WTC11 (cell line): ENCODE measurements at regions not wholly inside any gene's neighbourhood (a gene's known extent, or its start where the extent isn't known, plus 50 kb on each side); places are given as distances from the start of the nearest gene placed in this dataset.

Experiments used
- ATF1 ChIP-seq: sonication (generic); formaldehyde crosslinking; IDR thresholded peaks from 2 replicates; pipeline ENCODE4 v1.8.1; 2023; ENCODE audit warnings: mild to moderate bottlenecking, moderate library complexity, missing genetic modification reagents
- IRF2 ChIP-seq: sonication (generic); formaldehyde crosslinking; IDR thresholded peaks from 2 replicates; pipeline ENCODE4 v1.8.0; 2022; ENCODE audit warnings: low read depth, missing genetic modification reagents, borderline replicate concordance
- JUN ChIP-seq: sonication (generic); formaldehyde crosslinking; IDR thresholded peaks from 2 replicates; pipeline ENCODE4 v1.8.0; 2023; ENCODE audit warnings: mild to moderate bottlenecking, missing genetic modification reagents
- PRRX2 ChIP-seq: fragments of 250-450 bp; sonication (Bioruptor Pico); IDR thresholded peaks from 2 replicates; pipeline ENCODE4 v1.8.0; 2021; ENCODE audit warnings: mild to moderate bottlenecking
- SMAD4 ChIP-seq: sonication (generic); formaldehyde crosslinking; IDR thresholded peaks from 2 replicates; pipeline ENCODE4 v1.8.0; 2022; ENCODE audit warnings: mild to moderate bottlenecking, missing genetic modification reagents
- TCF7 ChIP-seq: sonication (generic); formaldehyde crosslinking; IDR thresholded peaks from 2 replicates; pipeline ENCODE4 v1.8.0; 2022; ENCODE audit warnings: mild to moderate bottlenecking, low read depth, missing genetic modification reagents, moderate library complexity
- TF ChIP-seq, protein P1 (sequence below): sonication (generic); formaldehyde crosslinking; conservative IDR thresholded peaks from 2 replicates; pipeline ENCODE4 v1.8.1; 2023; ENCODE audit warnings: mild to moderate bottlenecking, low read depth, missing genetic modification reagents, moderate library complexity
- TF ChIP-seq, protein P2 (sequence below): fragments of 200-600 bp; IDR thresholded peaks from 2 replicates; pipeline ENCODE4 v1.8.0; 2022; ENCODE audit warnings: antibody characterized with exemption
- TF ChIP-seq, protein P3 (sequence below): sonication (generic); formaldehyde crosslinking; IDR thresholded peaks from 2 replicates; pipeline ENCODE4 v1.8.1; 2023; ENCODE audit warnings: mild to moderate bottlenecking, missing genetic modification reagents
- TF ChIP-seq, protein P4 (sequence below): sonication (generic); formaldehyde crosslinking; IDR thresholded peaks from 2 replicates; pipeline ENCODE4 v1.8.0; 2022; ENCODE audit warnings: mild to moderate bottlenecking, missing genetic modification reagents

DNA sequence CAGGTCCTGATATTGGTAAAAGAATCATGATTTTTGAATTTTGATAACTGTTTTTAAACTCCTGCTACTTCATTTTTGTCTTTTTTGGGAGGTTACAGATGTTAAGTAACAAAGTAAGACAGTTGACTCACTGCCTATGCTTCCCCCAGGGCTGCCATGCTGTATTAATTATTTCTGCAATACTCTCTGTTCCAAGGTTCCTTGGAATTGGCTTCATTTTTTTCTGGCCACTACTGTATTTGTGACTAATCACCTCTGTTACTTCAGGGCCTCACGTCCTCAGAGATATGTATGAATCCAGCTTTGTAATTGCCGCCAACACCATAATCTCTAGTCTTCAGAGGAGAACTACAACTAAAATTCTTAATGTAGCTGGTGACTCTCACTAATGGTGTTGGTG is 1729.3 kb downstream of the C4orf33 start:
- TF ChIP-seq PRRX2 (no peak), JUN (CRISPR knock-in tag) (no peak), ATF1 (CRISPR knock-in tag) (no peak), IRF2 (CRISPR knock-in tag) (no peak), TCF7 (no peak), SMAD4 (no peak)
- TF ChIP-seq, protein P1, sequence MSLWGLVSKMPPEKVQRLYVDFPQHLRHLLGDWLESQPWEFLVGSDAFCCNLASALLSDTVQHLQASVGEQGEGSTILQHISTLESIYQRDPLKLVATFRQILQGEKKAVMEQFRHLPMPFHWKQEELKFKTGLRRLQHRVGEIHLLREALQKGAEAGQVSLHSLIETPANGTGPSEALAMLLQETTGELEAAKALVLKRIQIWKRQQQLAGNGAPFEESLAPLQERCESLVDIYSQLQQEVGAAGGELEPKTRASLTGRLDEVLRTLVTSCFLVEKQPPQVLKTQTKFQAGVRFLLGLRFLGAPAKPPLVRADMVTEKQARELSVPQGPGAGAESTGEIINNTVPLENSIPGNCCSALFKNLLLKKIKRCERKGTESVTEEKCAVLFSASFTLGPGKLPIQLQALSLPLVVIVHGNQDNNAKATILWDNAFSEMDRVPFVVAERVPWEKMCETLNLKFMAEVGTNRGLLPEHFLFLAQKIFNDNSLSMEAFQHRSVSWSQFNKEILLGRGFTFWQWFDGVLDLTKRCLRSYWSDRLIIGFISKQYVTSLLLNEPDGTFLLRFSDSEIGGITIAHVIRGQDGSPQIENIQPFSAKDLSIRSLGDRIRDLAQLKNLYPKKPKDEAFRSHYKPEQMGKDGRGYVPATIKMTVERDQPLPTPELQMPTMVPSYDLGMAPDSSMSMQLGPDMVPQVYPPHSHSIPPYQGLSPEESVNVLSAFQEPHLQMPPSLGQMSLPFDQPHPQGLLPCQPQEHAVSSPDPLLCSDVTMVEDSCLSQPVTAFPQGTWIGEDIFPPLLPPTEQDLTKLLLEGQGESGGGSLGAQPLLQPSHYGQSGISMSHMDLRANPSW (CRISPR knock-in tag) = no peak
- TF ChIP-seq, protein P2, sequence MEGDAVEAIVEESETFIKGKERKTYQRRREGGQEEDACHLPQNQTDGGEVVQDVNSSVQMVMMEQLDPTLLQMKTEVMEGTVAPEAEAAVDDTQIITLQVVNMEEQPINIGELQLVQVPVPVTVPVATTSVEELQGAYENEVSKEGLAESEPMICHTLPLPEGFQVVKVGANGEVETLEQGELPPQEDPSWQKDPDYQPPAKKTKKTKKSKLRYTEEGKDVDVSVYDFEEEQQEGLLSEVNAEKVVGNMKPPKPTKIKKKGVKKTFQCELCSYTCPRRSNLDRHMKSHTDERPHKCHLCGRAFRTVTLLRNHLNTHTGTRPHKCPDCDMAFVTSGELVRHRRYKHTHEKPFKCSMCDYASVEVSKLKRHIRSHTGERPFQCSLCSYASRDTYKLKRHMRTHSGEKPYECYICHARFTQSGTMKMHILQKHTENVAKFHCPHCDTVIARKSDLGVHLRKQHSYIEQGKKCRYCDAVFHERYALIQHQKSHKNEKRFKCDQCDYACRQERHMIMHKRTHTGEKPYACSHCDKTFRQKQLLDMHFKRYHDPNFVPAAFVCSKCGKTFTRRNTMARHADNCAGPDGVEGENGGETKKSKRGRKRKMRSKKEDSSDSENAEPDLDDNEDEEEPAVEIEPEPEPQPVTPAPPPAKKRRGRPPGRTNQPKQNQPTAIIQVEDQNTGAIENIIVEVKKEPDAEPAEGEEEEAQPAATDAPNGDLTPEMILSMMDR = no peak
- TF ChIP-seq, protein P3, sequence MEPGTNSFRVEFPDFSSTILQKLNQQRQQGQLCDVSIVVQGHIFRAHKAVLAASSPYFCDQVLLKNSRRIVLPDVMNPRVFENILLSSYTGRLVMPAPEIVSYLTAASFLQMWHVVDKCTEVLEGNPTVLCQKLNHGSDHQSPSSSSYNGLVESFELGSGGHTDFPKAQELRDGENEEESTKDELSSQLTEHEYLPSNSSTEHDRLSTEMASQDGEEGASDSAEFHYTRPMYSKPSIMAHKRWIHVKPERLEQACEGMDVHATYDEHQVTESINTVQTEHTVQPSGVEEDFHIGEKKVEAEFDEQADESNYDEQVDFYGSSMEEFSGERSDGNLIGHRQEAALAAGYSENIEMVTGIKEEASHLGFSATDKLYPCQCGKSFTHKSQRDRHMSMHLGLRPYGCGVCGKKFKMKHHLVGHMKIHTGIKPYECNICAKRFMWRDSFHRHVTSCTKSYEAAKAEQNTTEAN (CRISPR knock-in tag) = no peak
- TF ChIP-seq, protein P4, sequence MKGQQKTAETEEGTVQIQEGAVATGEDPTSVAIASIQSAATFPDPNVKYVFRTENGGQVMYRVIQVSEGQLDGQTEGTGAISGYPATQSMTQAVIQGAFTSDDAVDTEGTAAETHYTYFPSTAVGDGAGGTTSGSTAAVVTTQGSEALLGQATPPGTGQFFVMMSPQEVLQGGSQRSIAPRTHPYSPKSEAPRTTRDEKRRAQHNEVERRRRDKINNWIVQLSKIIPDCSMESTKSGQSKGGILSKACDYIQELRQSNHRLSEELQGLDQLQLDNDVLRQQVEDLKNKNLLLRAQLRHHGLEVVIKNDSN = no peak
